Activated CD4-positive, alpha-beta T cell treated with anti-CD3 and anti-CD28 coated beads, Interleukin-2, amount 10 ng/mL, durations not matched to agents 7 days and 5 days (primary cell): ENCODE measurements at regions not wholly inside any gene's neighbourhood (a gene's known extent, or its start where the extent isn't known, plus 50 kb on each side); places are given as distances from the start of the nearest gene placed in this dataset.

Experiments
- CTCF ChIA-PET: fragments of 350-600 bp; sonication (Branson Sonifier 250); formaldehyde crosslinking; loops from one replicate; lab custom pipeline; 2021; ENCODE audit warnings: antibody characterized with exemption; lab: Charles Lee
- POLR2A ChIA-PET: fragments of 350-600 bp; sonication (Branson Sonifier 250); formaldehyde crosslinking; loops from one replicate; lab custom pipeline; 2021; ENCODE audit warnings: antibody characterized with exemption; lab: Charles Lee
- DNase-seq: peaks from one replicate; pipeline ENCODE4 v3.0.0-alpha.2; 2020
- H3K27ac Mint-ChIP-seq: one replicate; pipeline ENCODE4 v1.8.0; 2021; ENCODE audit warnings: mild to moderate bottlenecking, moderate library complexity, mixed read lengths
- H3K27me3 Mint-ChIP-seq: one replicate; pipeline ENCODE4 v1.8.0; 2021; ENCODE audit warnings: mixed read lengths
- H3K36me3 Mint-ChIP-seq: one replicate; pipeline ENCODE4 v1.8.0; 2021; ENCODE audit warnings: low read depth, mixed read lengths
- H3K4me1 Mint-ChIP-seq: one replicate; pipeline ENCODE4 v1.8.0; 2021; ENCODE audit warnings: mixed read lengths
- H3K4me3 Mint-ChIP-seq: one replicate; pipeline ENCODE4 v1.8.0; 2021; ENCODE audit warnings: mild to moderate bottlenecking, moderate library complexity, mixed read lengths
- H3K9me3 Mint-ChIP-seq: one replicate; pipeline ENCODE4 v1.8.0; 2021; ENCODE audit warnings: mixed read lengths

DNA sequence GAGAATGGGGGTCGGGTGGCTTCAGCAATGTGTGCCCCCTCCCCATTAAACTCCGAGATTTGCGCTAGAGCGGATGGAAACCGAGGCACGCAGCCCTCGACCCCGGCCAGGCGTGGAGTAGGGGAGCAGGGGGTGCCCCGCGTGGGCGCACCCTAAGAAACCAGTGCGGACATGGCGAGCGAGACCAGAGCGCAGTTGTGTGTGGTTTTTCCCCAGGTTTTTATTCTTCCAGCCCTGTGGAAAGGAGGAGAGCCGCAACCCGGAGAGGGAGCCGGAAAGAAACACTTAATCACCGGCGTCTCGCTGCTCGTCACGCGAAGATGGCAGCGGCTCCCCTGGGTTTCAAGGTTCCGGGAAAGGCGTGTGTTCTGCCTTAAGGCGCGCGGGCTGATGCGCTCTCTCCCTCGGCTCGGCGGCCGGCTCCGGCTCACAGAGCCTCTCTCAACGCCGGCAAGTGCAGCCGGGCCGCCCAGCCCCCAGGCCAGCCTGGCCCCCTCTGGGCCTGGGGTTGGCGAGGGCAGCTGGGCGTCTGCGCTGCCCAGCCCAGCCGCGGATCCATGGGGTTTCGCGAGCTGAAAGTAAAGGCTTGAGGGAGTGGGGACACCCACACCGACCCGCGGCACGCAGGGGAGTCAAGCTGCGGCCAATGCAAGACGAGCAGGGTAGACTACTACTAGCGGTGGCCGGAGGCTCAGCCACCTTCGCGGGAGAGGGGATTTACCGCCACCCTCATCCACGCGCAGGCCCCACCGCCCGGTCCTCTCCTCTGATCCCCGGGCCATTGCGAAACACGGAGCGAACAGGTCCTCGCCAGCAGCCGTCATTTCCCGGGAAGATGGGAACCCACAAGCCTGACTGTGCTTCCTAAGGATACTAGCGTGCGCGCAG, 74.0 kb upstream of the BCOR start:
- peaks cover 51% of the 10 kb centered on the region for H3K4me1 Mint-ChIP-seq
- no peaks in the 10 kb centered on the region for H3K36me3 Mint-ChIP-seq
- CTCF ChIA-PET = no interaction called here

DNA sequence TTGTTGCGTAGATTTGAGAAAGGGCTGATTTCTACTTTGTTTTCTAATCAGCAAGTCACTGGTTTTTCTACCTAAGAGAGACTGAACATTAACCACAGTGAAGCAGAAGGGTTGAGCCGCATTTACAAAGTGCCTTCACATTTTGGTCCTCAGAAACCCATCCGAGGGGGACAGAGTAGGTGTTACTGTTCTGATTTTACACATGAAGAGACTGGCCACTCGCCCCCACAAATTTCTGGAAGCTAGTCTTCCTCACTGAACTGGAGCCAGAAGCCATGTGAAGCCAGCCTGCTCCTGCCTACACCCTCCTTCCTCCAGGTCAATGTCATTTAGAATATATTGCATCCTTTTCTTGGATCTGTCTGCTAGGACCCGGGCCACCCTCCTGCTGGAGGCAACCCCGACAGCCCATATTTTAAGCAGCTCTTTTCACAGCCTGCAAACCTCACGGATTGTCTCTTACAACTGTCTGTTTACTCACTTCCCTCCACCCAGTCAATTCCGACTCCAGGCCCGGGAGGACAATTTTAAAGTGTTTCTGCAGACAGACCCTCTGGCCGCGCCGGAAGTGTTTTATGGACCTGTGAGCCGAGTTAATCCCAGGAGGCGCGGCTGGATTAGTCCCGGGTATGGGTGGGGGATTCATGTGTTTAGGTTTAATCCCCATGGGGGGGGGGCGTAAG, 73.2 kb upstream of the BCOR start:
- peaks cover 59% of the 10 kb centered on the region for H3K4me1 Mint-ChIP-seq
- ChIA-PET POLR2A (no interaction called here), CTCF (interaction anchor here (0.5 to 3.1 kb wide), 2 partner anchors 11 to 62 kb away, joined by 3 to 7 read pairs; no protein-coding TSS in a partner anchor)
- H3K27ac Mint-ChIP-seq = peak overlapping the region; percentile 98
- no peak for DNase-seq
- no peaks in the 10 kb centered on the region for H3K9me3 Mint-ChIP-seq
- no peaks in the 10 kb centered on the region for H3K27me3 Mint-ChIP-seq
- H3K36me3 Mint-ChIP-seq = no peaks in the 10 kb centered on the region
- H3K4me3 Mint-ChIP-seq = peak overlapping the region; percentile 80

More for the DNA sequence above, 74.0 kb upstream of the BCOR start:
- POLR2A ChIA-PET = no interaction called here
- peak; percentile 46 for DNase-seq
- Mint-ChIP-seq H3K27ac (peak overlapping the region; percentile 98), H3K9me3 (no peaks in the 10 kb centered on the region), H3K27me3 (no peaks in the 10 kb centered on the region), H3K4me3 (peak overlapping the region; percentile 80)

GRCh38 chrX:40169193-40170101, 71.7 kb upstream of the BCOR start:
- H3K27me3 Mint-ChIP-seq = no peaks in the 10 kb centered on the region

GRCh38 chrX:40168480-40169011, 70.8 kb upstream of the BCOR start:
- H3K4me3 Mint-ChIP-seq = peak overlapping the region; percentile 70

More at GRCh38 chrX:40169193-40170101, 71.7 kb upstream of the BCOR start:
- POLR2A ChIA-PET = interaction anchor here (0.7 to 1.6 kb wide), 2 partner anchors 65 to 76 kb away, joined by 3 to 7 read pairs; no protein-coding TSS in a partner anchor
- Mint-ChIP-seq H3K4me3 (peak overlapping the region; percentile 80), H3K9me3 (no peaks in the 10 kb centered on the region), H3K4me1 (peaks cover 58% of the 10 kb centered on the region), H3K27ac (peak overlapping the region; percentile 98), H3K36me3 (no peaks in the 10 kb centered on the region)
- CTCF ChIA-PET = interaction anchor here (0.6 to 3.1 kb wide), 9 partner anchors 10 to 973 kb away, joined by 3 to 8 read pairs (median 4); no protein-coding TSS in a partner anchor
- peak; percentile 86 for DNase-seq

GRCh38 chrX:40167850-40168479, 70.2 kb upstream of the BCOR start:
- ChIA-PET POLR2A (interaction anchor here (0.7 to 1.6 kb wide), 2 partner anchors 10 to 74 kb away, joined by 3 to 4 read pairs; no protein-coding TSS in a partner anchor), CTCF (interaction anchor here (1.1 to 3.1 kb wide), 8 partner anchors 8 to 351 kb away, joined by 3 to 8 read pairs (median 3); no protein-coding TSS in a partner anchor)
- H3K4me1 Mint-ChIP-seq = peaks cover 47% of the 10 kb centered on the region
- no peaks in the 10 kb centered on the region for H3K9me3 Mint-ChIP-seq
- no peak for DNase-seq
- H3K27ac Mint-ChIP-seq = peak overlapping the region; percentile 90
- no peaks in the 10 kb centered on the region for H3K27me3 Mint-ChIP-seq
- H3K36me3 Mint-ChIP-seq = no peaks in the 10 kb centered on the region
- H3K4me3 Mint-ChIP-seq = peak overlapping the region; percentile 70

More at GRCh38 chrX:40168480-40169011, 70.8 kb upstream of the BCOR start:
- ChIA-PET POLR2A (interaction anchor here (1.6 kb wide), 1 partner anchor 75 kb away, joined by 3 read pairs; no protein-coding TSS in a partner anchor), CTCF (interaction anchor here (0.8 to 3.1 kb wide), 9 partner anchors 8 to 351 kb away, joined by 3 to 8 read pairs (median 3); no protein-coding TSS in a partner anchor)
- Mint-ChIP-seq H3K27me3 (no peaks in the 10 kb centered on the region), H3K4me1 (peaks cover 52% of the 10 kb centered on the region), H3K36me3 (no peaks in the 10 kb centered on the region), H3K27ac (peak overlapping the region; percentile 90), H3K9me3 (no peaks in the 10 kb centered on the region)
- no peak for DNase-seq

- Mint-ChIP-seq H3K36me3 (no peaks in the 10 kb centered on the region), H3K27me3 (no peaks in the 10 kb centered on the region), H3K9me3 (no peaks in the 10 kb centered on the region), H3K4me3 (peak overlapping the region; percentile 70), H3K4me1 (peaks cover 46% of the 10 kb centered on the region), H3K27ac (peak overlapping the region; percentile 90)
- POLR2A ChIA-PET = interaction anchor here (0.7 kb wide), 1 partner anchor 11 kb away, joined by 4 read pairs; no protein-coding TSS in a partner anchor
- DNase-seq = no peak
- CTCF ChIA-PET = interaction anchor here (1.1 to 2.6 kb wide), 6 partner anchors 9 to 350 kb away, joined by 3 to 8 read pairs (median 3); no protein-coding TSS in a partner anchor
Measured at GRCh38 chrX:40167233-40167849, 69.6 kb upstream of the BCOR start.

GRCh38 chrX:40166582-40166981, 68.8 kb upstream of the BCOR start:
- H3K4me1 Mint-ChIP-seq = peaks cover 48% of the 10 kb centered on the region
- peak overlapping the region; percentile 70 for H3K4me3 Mint-ChIP-seq
- H3K27me3 Mint-ChIP-seq = no peaks in the 10 kb centered on the region
- H3K36me3 Mint-ChIP-seq = no peaks in the 10 kb centered on the region
- POLR2A ChIA-PET = no interaction called here
- H3K27ac Mint-ChIP-seq = peak overlapping the region; percentile 90
- CTCF ChIA-PET = no interaction called here
- H3K9me3 Mint-ChIP-seq = no peaks in the 10 kb centered on the region
- DNase-seq = no peak

DNA sequence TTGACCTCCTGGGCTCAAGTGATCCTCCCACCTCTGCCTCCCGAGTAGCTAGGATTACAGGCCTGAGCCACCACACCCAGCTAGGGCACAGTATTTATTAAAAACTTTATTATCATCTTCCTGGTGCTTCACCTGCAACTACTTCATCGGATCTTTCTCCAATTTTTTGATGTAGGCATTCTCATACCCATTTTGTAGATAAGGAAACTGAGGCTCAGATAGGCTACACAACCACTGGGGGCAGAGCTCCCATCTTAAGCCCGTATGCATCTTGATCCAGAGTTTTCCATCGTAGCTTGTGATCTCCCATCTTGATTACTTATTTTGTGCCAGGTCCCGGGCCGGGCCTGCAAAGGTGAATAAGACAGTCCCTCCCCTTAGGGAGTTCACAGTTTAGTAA, 68.1 kb upstream of the BCOR start:
- no peaks in the 10 kb centered on the region for H3K36me3 Mint-ChIP-seq
- H3K4me3 Mint-ChIP-seq = no peak overlapping the region
- ChIA-PET CTCF (interaction anchor here (0.5 to 1.8 kb wide), 3 partner anchors 18 to 281 kb away, joined by 3 to 6 read pairs (median 3); no protein-coding TSS in a partner anchor), POLR2A (no interaction called here)
- no peaks in the 10 kb centered on the region for H3K9me3 Mint-ChIP-seq
- H3K27me3 Mint-ChIP-seq = no peaks in the 10 kb centered on the region
- peak overlapping the region; percentile 57 for H3K27ac Mint-ChIP-seq
- DNase-seq = no peak
- H3K4me1 Mint-ChIP-seq = peaks cover 46% of the 10 kb centered on the region

GRCh38 chrX:40165206-40165605, 67.4 kb upstream of the BCOR start:
- POLR2A ChIA-PET = no interaction called here
- CTCF ChIA-PET = interaction anchor here (0.9 to 1.8 kb wide), 4 partner anchors 18 to 66 kb away, joined by 3 to 6 read pairs (median 4); no protein-coding TSS in a partner anchor

DNA sequence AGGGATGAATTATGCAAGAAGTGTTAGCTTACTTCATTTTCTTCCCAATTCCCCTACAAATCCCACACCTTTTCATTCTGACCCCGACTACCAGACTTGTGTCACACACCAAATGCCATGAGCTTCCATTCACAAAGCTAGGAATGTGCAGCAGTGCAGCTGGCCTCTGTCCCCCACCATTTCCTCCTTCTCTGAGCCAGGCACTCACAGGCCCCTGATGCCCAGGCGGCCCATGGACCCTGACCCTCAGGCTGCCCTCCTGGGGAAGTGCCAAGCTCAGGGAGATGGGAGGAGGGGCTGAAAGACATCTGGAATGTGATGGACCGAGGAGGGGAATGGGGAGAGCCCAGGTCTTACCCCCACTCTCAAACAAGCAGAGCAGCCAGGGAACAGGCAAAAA, 67.0 kb upstream of the BCOR start:
- POLR2A ChIA-PET = no interaction called here
- no peaks in the 10 kb centered on the region for H3K9me3 Mint-ChIP-seq

More at GRCh38 chrX:40165206-40165605, 67.4 kb upstream of the BCOR start:
- peaks cover 41% of the 10 kb centered on the region for H3K4me1 Mint-ChIP-seq
- no peak overlapping the region for H3K27ac Mint-ChIP-seq
- H3K36me3 Mint-ChIP-seq = no peaks in the 10 kb centered on the region
- H3K4me3 Mint-ChIP-seq = no peak overlapping the region
- no peak for DNase-seq
- no peaks in the 10 kb centered on the region for H3K27me3 Mint-ChIP-seq
- no peaks in the 10 kb centered on the region for H3K9me3 Mint-ChIP-seq

More for the DNA sequence above, 67.0 kb upstream of the BCOR start:
- no peak for DNase-seq
- CTCF ChIA-PET = interaction anchor here (0.9 to 1.8 kb wide), 4 partner anchors 17 to 63 kb away, joined by 3 to 6 read pairs (median 4); no protein-coding TSS in a partner anchor
- peaks cover 38% of the 10 kb centered on the region for H3K4me1 Mint-ChIP-seq
- no peak overlapping the region for H3K27ac Mint-ChIP-seq
- H3K4me3 Mint-ChIP-seq = no peak overlapping the region
- H3K27me3 Mint-ChIP-seq = no peaks in the 10 kb centered on the region
- H3K36me3 Mint-ChIP-seq = no peaks in the 10 kb centered on the region
